HG02623 (cell line): ENCODE measurements at regions not wholly inside any gene's neighbourhood (a gene's known extent, or its start where the extent isn't known, plus 50 kb on each side); places are given as distances from the start of the nearest gene placed in this dataset.
"Not testable (repeated sequence)": the region's sequence is repeated elsewhere in the genome, so short reads cannot be mapped to it uniquely, and the experiment has no call there.

Experiments used
- ATAC-seq: cut with Tn5 transposase; IDR thresholded peaks from one replicate; pipeline ENCODE4 v1.9.1; 2021; ENCODE audit warnings: moderate library complexity; ENCODE audit not compliant: unreplicated experiment

DNA sequence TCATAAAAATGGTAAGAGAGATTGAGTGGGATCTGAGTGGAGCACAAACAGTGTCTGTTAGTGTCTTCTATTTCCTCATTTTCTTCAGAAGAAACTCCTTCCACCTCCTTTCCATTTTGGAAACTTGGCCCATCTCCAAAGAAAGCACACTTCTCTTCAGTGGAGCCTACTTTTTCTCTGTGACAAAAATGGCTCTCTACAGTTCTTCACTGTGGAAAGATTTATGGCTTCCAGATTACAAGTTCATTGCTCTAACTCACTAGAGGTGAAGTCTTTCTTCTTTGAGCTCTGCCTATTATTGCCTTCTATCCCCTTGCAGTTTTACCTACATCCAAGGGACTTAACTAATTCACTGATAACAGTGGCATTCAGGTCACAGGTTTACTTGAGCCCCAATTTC is 325.8 kb downstream of the ANTXR2 start:
- no peak for ATAC-seq

DNA sequence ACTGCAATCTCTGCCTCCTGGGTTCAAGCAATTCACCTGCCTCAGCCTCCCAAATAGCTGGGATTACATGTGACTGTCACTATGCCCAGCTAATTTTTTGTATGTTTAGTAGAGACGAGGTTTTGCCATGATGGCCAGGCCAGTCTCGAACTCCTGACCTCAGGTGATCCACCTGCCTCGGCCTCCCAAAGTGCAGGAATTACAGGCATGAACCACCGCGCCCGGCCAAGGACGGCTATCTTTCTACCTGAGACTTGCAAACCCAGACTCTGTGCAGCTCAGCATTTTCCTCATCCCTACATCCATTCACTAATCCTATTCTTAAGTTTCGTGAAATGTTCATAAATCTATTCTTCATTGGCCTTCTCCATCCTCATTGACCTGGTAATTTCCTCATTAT is 330.0 kb downstream of the ANTXR2 start:
- no peak for ATAC-seq

DNA sequence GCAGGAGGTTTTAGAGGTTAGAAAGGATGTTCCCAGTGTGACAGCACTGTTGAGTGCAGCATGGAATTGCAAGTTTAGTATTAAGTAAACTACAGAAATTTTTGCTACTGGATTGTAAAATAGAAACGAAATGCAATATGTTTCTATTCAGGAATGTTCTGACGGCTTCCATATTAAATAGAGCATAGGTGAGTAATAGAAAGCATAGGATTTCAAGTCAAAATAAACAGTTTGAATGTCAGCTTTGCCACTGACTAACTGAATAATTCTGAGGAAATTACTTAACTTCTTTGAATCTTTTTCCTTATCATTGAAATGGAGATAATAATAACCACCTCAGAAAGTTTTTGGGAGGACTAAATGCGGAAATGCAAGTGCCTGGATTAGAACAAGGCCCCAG is 331.9 kb upstream of the GK2 start:
- ATAC-seq, result no peak

DNA sequence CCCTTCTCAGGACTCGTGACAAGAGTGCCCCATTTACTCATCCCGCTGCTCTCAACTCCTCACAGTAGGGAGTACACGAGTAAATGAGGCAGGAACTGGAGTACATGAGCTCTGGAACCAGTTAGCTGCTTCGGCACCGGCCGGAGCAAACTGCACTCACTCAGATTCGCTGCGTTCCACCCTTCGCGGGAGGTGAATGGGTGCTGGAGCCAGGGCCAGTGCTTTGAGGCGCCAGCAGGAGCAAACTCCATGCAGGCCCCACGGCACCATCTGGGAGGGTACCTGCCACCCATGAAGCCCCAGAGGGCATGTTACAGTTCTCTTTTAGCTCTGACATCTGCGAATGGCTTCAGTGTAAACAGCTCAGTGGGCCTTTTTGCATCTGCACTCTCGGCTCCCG is 315.5 kb upstream of the GK2 start:
- ATAC-seq, result no peak

DNA sequence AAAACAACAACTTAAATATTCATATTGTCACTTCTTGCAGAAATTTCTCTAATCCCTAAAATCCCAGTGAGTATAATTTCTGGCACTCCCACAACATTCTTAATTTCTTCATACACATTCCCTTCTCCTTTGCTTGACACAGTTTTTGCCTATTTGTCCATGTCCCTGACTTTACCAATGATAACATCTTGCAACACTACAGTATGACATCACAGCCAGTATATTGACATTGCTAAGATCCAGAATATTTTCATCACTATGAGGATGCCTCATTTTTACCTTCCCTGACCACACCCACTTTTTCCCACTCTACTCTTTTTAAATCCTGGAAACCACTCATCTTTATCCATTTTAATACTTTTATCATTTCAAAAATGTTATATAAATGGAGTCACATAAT is 292.3 kb upstream of the GK2 start:
- no peak for ATAC-seq

DNA sequence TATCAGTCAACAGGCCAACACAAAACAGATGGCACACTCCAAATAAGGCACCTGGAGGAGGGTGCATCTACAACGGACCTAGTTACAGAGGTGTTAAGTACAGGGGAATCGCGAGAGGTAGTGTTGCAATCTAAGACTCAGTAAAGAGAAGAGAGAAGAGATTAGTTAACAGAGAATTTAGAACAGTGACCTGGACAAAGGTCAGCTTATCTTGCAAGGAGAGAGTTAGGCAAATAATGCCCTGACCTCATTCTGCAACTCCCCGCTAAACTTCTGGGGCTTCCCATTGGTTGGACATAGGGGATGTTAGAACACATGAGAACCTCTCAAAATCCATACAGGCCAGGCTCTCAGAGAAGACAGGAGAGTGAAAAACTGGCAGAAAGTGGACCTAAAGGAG is 289.4 kb upstream of the GK2 start:
- ATAC-seq, result no peak

DNA sequence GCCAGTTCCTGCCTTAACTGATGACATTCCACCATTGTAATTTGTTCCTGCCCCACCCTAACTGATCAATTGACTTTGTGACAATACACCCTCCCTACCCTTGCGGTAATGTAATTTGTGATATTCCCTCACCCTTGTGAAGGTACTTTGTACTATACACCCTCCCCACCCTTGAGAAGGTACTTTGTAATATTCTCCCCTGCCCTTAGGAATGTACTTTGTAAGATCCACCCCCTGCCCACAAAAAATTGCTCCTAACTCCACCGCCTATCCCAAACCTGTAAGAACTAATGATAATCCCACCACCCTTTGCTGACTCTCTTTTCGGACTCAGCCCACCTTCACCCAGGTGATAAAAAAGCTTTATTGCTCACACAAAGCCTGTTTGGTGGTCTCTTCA is 288.5 kb upstream of the GK2 start:
- not testable (repeated sequence) for ATAC-seq

DNA sequence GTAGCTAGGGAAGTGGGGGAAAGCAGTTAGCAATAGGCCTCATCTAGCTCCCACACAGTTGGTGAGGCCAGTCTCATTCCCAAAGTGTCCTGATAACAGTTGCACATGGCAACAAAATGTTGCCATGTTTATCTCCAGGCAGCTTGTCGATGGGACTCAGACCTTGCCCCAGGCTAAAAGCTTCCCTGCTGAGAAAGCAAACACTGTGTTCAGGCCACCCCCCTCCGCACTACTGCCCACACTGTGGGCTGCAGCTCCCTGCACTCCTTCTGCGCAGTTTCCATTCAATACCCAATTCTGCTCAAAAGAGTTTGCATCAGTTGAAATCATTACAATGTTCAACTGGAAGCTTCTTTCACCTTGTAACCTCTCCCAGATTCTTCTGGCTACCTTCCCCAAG is 287.8 kb upstream of the GK2 start:
- ATAC-seq, result no peak

DNA sequence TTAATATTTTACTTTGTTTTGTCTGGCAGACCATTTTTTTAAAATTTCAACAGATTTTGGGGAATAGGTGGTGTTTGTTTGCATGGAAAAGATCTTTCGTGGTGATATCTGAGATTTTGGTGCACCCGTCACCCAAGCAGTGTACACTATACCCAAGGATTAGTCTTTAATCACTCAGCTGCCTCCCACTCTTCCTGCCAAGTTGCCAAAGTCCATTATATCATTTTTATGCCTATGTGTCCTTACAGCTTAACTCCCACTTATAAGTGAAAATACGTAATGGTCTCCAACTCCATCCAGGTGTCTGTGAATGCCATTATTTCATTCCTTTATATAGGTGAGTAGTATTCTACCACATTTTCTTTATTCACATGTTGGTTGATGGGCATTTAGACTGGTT is 281.7 kb upstream of the GK2 start:
- no peak for ATAC-seq

DNA sequence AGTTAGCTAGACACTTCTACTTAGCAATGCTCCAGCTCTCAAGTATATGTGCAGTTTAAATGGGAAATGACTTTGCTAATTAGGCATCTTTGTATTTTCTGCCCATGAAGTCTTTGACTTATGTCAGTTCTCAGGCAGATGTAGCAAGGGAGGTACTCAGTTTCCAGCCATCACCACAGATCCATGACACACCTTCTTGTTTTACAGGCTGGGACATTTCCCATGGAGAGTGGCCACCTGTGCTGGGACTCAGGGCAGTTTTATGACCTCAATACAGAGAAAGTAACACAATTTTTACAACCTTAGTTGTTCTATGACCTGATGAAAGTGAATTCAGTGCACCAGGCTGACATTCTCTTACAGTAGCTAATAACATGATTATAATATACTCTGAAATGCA is 280.7 kb upstream of the GK2 start:
- no peak for ATAC-seq

DNA sequence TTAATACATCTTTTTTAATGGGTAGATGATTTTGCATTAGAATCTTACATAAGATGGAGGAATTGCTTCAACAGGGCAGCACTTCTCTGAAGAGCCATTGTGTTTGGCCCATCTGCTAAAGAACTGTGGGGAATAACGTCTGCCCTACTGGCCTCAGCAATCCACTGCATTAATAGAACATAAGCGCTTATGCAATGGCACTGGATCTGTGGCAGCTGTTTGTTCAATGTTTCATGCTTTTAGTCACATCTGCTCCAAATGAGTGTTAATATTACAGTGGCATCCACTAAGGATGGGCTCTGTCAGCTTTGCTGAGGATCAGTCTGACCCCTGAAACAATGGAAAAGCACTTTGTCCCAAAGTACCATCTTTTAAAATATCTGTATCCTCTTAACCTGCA is 279.0 kb upstream of the GK2 start:
- ATAC-seq, result no peak

DNA sequence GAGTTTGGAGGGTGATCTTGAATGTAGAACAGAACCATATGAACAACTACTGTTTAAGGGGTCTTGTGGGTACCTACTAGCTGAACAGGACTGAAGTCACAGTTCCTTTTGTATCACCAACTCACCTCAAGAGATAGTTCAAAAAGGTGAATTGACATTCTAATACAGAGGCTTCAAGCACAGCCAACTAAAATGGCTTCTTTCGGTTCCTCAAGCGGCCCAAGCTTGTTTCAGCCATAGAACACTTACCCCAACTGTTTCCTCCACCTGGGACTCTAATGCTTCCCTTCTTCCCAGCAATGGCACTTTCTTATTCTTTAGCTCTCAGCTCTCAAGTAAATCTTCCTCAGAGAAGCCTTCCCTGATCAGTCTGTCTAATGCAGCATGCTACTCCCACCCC is 277.5 kb upstream of the GK2 start:
- ATAC-seq, result no peak

DNA sequence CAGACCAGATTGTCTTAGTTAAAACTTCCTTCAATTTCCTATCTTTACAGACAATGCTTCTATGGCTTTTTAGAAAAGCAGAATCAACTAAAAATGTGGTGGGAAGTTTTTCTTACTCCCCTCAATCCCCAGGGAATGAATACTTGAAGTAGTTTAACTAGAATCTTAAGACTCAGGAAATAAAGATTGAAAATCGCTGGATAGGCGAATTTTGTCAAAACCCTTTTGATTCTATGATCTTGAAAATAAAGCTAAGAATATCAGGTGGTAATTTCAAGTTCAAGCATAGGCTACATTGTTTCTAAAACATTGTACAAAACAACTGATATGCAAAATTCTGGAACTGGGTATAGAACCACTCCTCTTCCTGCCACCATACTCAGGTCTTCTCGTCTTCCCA is 276.5 kb upstream of the GK2 start:
- no peak for ATAC-seq

DNA sequence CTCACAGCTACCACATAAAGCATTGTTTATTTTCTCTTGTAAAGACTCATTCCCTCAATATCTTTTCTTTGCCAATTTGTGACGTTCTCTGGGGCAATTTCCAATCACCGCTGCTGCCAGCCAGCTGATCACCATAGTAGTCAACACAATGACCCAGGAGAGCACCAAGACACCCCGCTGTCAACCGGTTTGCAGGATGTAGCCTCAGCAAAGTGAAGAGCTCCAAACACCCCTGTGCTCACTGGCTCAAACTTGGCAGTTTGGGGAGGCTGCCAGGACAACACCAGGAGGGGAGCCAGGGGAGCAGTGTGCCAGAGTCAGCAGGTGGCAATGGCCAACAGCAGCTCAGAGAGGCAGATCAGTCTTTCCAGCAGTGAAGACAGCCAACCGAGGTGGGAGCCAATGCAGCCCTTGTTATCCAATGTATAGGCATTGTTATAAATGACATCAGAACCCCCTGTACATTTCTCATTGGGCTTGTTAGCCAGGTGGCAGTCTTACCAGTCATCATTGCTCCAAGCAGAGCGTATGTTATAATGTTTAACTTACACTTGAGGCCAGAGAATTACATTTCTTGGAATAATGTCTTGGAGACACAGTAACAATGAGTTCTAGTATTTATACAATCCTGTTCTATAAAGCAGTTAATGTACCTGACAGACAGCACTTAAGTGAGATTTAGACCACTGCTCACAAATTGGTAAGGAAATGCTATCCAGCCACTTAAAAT is 274.9 kb upstream of the GK2 start:
- no peak for ATAC-seq

DNA sequence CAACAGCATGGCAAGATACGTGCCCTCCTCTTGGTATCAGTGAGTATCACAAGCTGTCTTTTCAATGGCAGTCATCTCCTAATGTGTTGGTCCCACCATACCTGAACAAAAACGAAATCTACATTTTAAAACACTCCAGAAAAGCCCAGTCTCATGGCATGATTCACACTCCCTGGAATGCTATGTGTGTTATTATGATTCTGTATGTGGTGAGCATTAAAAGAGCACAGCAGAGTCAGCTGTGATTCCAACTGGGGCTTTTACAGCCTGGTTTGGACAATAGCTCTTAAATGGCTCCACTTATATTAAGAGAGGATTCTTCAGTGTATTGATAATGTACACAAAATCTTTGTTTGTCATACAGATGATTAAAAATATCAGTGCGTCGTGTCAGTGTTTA is 274.1 kb upstream of the GK2 start:
- ATAC-seq, result no peak

DNA sequence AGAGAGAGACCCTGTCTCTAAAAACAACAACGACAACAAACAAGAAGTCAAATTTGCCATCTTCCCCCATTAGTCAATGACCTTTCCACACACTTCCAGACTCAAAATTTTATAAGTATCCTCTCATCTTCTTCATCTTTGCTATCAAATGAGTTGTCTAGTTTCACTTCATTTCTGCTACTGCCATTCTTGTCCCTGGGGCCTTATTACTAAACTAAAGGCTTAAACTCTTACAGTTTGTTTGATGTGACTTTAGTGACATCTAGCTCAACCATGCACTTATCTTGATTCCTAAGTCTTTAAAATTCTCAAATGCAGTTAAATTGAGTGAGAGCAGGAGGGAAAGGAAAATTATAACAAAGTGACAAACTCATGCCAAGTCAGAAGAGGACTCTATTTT is 271.8 kb upstream of the GK2 start:
- no peak for ATAC-seq

DNA sequence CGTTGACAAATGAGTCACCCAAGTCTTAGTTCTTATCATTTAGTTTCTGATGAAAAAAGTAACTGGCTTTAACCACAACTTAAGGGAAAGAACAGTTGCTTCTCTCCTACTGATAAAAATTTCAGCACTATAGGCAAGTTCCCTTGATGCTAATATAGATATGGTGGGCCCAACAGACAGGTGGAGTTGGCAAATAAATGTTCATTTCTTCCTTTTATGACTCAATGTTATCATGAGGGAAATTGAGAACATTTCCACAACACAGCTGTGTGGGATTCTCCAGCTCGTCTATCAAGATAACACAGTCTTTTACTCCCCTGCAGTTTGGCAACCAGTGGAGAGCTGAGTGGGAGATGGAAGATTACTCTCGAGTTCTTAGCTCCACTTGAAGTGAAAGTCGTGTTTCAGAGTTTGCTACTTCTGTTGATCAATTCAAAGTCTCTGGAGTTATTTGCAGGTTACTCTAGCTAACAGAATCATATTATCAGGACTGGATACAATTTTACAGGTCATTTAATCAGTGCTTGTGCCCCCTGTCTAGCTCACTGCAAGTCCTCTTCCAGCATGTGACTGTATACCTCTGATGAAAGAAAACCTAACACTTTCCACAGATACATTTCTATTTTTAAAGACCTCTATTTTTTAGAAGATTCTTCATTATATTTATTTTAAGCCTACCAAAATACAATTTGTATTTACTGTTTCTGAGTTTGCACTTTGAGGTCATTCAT is 270.6 kb upstream of the GK2 start:
- no peak for ATAC-seq

DNA sequence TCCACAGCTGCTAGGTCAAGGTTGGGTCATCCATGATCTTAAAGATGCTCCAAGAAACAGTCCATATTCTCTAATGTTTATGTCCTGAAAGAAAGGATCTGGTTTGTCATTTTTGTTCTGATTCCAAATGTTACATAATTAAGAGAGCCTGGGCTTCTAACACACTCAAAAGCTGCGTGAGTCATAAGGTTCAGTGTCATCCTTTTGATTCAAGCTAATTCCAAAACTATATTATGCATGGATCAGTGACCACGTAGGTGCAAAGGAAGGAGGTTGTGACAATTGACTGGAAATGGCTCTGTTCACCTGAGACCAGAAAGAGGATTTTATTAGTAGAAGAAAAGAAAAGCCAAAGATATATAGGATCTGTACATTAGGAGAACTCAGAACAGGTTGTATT is 268.7 kb upstream of the GK2 start:
- no peak for ATAC-seq

DNA sequence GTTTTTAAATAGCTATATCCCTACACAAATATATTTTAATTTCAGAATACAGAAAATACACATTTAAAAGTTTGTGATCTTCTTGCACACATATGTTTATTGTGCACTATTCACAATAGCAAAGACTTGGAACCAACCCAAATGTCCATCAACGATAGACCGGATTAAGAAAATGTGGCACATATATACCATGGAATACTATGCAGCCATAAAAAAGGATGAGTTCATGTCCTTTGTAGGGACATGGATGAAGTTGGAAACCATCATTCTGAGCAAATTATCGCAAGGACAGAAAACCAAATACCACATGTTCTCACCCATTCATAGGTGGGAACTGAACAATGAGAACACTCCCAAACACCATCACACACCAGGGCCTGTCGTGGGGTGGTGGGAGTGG is 266.9 kb upstream of the GK2 start:
- not testable (repeated sequence) for ATAC-seq

DNA sequence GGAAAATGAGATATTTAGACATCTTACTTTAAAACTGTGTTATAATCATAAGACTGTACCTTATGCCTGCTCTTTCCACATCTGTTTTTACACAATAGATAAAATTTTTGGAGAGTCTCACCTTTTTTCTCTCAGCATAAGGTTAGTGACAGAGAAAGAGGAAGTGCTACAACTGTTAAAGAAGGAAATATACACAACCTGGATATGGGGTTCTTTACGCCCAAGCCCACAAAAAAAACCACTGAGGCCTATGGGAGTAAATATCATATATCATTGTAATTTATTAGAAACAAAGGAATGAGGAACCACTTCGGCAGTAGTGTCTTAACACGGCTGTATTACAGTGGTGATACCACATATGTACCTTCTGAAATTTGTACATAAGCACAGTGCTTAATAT is 265.9 kb upstream of the GK2 start:
- ATAC-seq, result no peak

DNA sequence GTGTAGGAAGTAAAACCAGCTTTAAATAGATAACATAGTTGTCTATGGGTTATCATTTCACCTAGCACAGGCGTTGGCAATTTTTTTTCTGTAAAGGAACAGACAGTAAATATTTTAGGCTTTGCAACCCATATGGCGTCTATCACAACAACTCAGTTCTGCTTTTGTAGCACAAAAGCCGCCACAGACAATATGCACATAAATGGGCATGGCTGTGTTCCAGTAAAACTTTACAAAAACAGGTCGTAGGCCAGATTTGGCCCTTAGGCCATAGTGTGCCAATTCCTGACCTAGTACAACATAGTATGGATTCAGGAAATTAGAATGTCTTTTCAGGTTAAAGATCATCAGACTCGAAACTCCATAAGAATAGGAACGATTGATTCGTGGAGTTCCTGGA is 265.3 kb upstream of the GK2 start:
- ATAC-seq, result no peak

DNA sequence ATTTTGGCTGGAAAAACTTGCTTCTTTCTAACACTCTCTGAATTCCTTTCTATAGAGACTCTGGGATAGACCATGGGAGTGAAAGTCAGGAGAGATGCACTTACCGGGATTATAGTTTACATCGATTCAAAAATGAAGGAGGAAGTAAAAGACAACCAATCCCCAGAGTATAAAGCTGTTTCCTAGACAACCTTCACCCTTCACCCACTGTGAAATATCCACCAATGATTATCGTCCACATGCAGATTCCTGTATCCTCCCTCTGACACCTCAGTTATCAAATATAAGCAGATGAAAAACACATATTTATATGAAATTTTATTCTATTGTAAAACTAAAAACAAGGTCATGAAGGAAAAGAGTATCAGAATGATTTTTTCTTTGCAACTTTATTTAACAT is 258.8 kb upstream of the GK2 start:
- no peak for ATAC-seq

DNA sequence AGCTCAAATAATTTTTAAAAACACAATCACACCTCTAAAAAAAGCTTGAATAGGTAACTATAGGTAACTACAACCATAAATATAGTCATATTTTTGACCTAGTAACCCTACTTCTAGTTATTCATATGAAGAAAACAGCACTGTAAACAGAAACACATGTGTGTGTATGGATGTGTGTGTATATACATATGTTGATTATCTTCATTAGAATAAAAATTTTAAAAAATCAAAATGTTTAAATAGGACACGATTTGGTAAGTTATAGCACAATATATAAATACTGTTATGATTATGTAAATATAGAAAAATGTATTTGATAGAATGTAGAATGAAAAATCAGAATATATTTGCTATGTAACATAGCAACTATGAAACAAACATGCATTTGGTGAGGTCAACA is 258.1 kb upstream of the GK2 start:
- ATAC-seq, result no peak
